ENCODE measurements at regions not wholly inside any gene's neighbourhood (a gene's known extent, or its start where the extent isn't known, plus 50 kb on each side); places are given as distances from the start of the nearest gene placed in this dataset.

DNA sequence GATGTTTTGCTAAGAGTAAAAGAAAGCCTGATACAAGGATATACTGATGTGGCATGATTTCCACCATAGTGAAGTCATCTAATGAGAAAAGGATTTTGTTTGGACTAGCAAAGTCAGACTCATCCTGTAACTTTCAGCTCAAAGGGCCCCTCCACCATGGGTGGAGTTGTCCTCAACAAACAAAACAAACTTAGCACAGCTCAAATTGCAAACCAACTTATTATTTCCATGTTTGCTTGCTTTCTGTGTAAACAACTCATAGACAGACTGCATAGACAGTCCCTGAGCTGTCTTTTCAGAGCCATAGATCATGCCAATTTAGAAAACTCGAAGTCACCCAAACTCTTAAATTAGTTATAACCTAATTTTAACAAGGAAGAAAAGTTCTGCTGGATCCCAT, 69.4 kb upstream of the VAV3 start:
- no peak overlapping the region for H3K4me3 ChIP-seq
- H3K4me1 ChIP-seq, result no peaks in the 10 kb centered on the region
- H3K36me3 ChIP-seq, result no peaks in the 10 kb centered on the region
- no peak overlapping the region for H3K27ac ChIP-seq (replicated peaks)
- intact Hi-C loops (cut with micrococcal nuclease), result no loop called here
- no peaks in the 10 kb centered on the region for H3K9me3 ChIP-seq (replicated peaks)
- TF ChIP-seq, protein P1, sequence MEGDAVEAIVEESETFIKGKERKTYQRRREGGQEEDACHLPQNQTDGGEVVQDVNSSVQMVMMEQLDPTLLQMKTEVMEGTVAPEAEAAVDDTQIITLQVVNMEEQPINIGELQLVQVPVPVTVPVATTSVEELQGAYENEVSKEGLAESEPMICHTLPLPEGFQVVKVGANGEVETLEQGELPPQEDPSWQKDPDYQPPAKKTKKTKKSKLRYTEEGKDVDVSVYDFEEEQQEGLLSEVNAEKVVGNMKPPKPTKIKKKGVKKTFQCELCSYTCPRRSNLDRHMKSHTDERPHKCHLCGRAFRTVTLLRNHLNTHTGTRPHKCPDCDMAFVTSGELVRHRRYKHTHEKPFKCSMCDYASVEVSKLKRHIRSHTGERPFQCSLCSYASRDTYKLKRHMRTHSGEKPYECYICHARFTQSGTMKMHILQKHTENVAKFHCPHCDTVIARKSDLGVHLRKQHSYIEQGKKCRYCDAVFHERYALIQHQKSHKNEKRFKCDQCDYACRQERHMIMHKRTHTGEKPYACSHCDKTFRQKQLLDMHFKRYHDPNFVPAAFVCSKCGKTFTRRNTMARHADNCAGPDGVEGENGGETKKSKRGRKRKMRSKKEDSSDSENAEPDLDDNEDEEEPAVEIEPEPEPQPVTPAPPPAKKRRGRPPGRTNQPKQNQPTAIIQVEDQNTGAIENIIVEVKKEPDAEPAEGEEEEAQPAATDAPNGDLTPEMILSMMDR (IDR thresholded peaks at IDR 0.05; ENCODE audit: borderline replicate concordance), result no peak
- DNase-seq, result no peak
- no peaks in the 10 kb centered on the region for H3K27me3 ChIP-seq (ENCODE audit: low read depth)

DNA sequence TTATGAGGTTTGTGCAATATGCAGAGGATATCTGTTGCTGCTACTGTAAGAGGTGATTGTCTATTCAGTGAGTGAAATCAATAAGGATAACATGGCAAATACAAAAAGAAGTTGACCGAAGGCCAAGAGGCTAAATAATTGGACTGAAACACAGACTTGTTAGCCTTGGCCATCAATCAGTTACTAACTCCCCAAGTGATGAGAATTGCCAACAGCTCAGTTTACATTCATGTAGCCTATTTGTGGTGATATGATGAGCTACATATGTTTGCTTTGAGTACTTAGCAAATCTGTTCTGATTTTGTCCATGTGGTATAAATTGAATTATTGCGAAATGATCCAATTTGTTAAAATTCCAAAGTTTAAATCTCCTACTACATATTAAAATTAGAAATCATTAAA, 68.6 kb upstream of the VAV3 start:
- no peak overlapping the region for H3K4me3 ChIP-seq
- intact Hi-C loops (cut with micrococcal nuclease), result no loop called here
- no peak overlapping the region for H3K27ac ChIP-seq (replicated peaks)
- H3K4me1 ChIP-seq, result no peaks in the 10 kb centered on the region
- no peaks in the 10 kb centered on the region for H3K36me3 ChIP-seq
- TF ChIP-seq, protein P1 (IDR thresholded peaks at IDR 0.05; ENCODE audit: borderline replicate concordance), result no peak
- no peaks in the 10 kb centered on the region for H3K27me3 ChIP-seq (ENCODE audit: low read depth)
- DNase-seq, result no peak
- no peaks in the 10 kb centered on the region for H3K9me3 ChIP-seq (replicated peaks)

DNA sequence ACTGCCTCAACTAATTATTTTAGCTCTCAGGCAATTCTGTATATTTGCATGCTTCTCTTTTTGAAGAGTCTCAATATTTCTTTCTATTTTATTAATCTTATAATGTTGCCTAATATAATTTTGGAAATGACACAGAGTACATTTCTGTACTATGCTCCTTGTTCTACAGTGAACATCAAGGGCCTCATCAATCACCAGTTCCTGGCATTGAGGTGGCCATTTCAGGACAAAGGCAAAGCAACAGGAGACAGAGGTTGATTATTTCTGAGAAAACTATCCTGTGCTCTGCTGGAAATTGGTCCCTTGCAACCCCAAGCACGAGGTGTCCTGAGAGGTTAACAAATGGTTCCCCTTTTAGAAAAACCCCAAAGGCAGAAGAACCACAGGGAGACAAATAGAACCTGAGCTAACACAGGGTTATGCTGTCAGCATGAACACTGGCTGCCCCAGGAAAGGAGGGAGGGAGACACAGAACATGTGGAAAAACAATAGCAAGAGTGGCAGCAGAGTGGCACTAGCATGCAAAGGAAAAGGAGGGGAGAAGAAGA, 63.9 kb upstream of the VAV3 start:
- H3K9me3 ChIP-seq (replicated peaks), result no peaks in the 10 kb centered on the region

DNA sequence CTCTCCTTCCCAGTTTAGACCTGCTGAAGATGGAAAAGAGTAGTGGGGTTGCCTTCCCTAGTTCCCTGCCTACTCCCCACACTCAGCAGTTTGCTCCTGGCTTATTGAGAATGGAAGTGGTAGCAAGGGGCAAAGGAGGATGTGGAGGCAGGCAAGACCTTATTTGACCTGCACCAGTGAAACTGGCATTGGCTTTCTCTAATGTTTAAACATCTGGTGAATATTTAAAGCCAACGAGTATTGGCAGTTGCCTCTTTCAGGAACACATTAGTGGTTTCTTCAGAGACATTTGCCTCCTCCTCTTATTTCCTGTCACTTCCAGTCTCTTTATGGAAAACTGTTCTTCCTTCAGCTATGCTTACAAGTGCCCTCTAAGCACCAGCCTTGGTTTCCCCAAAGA, 62.4 kb upstream of the VAV3 start:
- no peaks in the 10 kb centered on the region for H3K4me1 ChIP-seq
- no peaks in the 10 kb centered on the region for H3K27me3 ChIP-seq (ENCODE audit: low read depth)
- no peaks in the 10 kb centered on the region for H3K36me3 ChIP-seq
- intact Hi-C loops (cut with micrococcal nuclease), result no loop called here
- no peak for DNase-seq
- no peaks in the 10 kb centered on the region for H3K9me3 ChIP-seq (replicated peaks)
- TF ChIP-seq, protein P1 (IDR thresholded peaks at IDR 0.05; ENCODE audit: borderline replicate concordance), result no peak
- no peak overlapping the region for H3K27ac ChIP-seq (replicated peaks)
- no peak overlapping the region for H3K4me3 ChIP-seq

More for the DNA sequence above, 63.9 kb upstream of the VAV3 start:
- intact Hi-C loops (cut with micrococcal nuclease), result no loop called here
- H3K27me3 ChIP-seq (ENCODE audit: low read depth), result no peaks in the 10 kb centered on the region
- TF ChIP-seq, protein P1 (IDR thresholded peaks at IDR 0.05; ENCODE audit: borderline replicate concordance), result no peak
- H3K36me3 ChIP-seq, result no peaks in the 10 kb centered on the region
- H3K4me3 ChIP-seq, result no peak overlapping the region
- no peaks in the 10 kb centered on the region for H3K4me1 ChIP-seq
- no peak overlapping the region for H3K27ac ChIP-seq (replicated peaks)
- DNase-seq, result no peak

DNA sequence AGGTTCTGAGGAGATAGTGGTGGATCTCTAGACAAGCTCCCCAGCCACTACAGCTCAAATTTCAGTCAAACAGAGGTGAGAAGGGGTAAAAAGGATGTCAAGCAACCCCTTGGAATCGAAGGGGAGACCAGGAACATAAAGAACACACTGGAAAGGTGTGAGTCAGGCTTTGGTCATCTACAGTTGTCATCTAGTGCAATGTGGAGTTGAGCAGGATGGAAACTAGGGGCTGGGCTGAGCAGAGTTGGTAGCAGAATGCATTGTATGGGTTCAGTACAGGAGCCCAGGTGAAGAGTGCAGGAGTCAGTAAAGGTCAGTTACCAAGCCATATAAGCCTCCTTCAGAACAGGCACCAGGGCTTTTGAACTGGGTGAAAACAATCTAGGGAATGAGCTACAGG, 52.7 kb upstream of the VAV3 start:
- Histone ChIP-seq H3K27ac (replicated peaks) (no peak overlapping the region), H3K9me3 (replicated peaks) (no peaks in the 10 kb centered on the region), H3K4me1 (no peaks in the 10 kb centered on the region), H3K27me3 (ENCODE audit: low read depth) (no peaks in the 10 kb centered on the region), H3K36me3 (no peaks in the 10 kb centered on the region), H3K4me3 (no peak overlapping the region)
- no peak for DNase-seq
- intact Hi-C loops (cut with micrococcal nuclease), result no loop called here
- TF ChIP-seq, protein P1 (IDR thresholded peaks at IDR 0.05; ENCODE audit: borderline replicate concordance), result no peak
